ENCODE measurements at regions not wholly inside any gene's neighbourhood (a gene's known extent, or its start where the extent isn't known, plus 50 kb on each side); places are given as distances from the start of the nearest gene placed in this dataset.

DNA sequence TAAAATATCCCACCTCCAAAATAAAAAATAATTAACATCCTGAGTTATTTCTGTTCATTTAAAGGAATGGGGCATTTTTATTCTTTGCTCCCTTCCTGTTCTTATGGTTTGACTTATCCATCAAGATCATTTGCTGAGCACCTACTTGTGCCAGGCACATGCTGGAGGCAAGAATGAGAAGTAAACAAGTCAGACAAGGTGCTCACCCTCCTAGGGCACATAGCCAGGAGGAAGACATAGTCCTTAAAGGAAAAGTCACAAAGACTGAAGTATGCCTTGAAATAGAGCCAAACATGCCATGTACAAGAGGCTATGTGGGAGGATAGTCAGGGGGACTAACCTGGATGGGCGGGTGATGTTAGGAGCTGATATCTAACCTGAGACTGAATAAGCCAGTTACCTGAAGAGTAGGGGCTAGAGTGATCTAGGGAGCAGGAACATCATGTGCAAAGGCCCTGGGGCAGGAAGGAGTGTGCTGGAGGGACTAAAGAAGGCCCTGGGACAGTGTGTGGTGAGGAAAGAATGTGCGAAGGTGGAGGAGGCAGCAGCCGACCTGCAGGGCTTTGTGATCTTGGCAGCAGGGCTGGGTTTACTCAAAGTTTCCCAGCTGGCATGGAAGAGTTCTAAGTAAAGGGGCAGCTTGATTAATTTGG, 233.5 kb downstream of the MATN1 start:
- TF ChIP-seq, protein P1, sequence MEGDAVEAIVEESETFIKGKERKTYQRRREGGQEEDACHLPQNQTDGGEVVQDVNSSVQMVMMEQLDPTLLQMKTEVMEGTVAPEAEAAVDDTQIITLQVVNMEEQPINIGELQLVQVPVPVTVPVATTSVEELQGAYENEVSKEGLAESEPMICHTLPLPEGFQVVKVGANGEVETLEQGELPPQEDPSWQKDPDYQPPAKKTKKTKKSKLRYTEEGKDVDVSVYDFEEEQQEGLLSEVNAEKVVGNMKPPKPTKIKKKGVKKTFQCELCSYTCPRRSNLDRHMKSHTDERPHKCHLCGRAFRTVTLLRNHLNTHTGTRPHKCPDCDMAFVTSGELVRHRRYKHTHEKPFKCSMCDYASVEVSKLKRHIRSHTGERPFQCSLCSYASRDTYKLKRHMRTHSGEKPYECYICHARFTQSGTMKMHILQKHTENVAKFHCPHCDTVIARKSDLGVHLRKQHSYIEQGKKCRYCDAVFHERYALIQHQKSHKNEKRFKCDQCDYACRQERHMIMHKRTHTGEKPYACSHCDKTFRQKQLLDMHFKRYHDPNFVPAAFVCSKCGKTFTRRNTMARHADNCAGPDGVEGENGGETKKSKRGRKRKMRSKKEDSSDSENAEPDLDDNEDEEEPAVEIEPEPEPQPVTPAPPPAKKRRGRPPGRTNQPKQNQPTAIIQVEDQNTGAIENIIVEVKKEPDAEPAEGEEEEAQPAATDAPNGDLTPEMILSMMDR (IDR thresholded peaks at IDR 0.05), result no peak
- no peak for TF ChIP-seq POLR2A (IDR thresholded peaks at IDR 0.05)

Measured in upper lobe of left lung (tissue), 4 donors.